Adrenal gland (tissue), 5 donors: ENCODE measurements at regions not wholly inside any gene's neighbourhood (a gene's known extent, or its start where the extent isn't known, plus 50 kb on each side); places are given as distances from the start of the nearest gene placed in this dataset.

Experiments used
- POLR2A ChIP-seq, 2 donors: fragments of 450-650 bp; IDR thresholded peaks; one replicate each; pipeline ENCODE4 v1.6.1; 2017; ENCODE audit warnings: antibody characterized with exemption in 2 of 2, mild to moderate bottlenecking in 2 of 2, moderate library complexity in 1 of 2
- TF ChIP-seq, protein P1 (sequence below), 6 experiments: fragments of 450-650 bp in 4 of 6; fragments of 200-600 bp in 2 of 6; sonication (generic) in 1 of 6; IDR thresholded peaks; 1 replicate in 5 of 6; 2 replicates in 1 of 6; pipeline versions ENCODE4 v1.5.1 to v1.8.0; 2016 to 2021; ENCODE audit warnings: antibody characterized with exemption in 6 of 6, mild to moderate bottlenecking in 2 of 6, moderate library complexity in 1 of 6
- donor health status: DM: no; HTN: no; CAD: no.

GRCh38 chrX:146173742-146174141, 356.1 kb downstream of the SLITRK2 start:
- TF ChIP-seq, protein P1, sequence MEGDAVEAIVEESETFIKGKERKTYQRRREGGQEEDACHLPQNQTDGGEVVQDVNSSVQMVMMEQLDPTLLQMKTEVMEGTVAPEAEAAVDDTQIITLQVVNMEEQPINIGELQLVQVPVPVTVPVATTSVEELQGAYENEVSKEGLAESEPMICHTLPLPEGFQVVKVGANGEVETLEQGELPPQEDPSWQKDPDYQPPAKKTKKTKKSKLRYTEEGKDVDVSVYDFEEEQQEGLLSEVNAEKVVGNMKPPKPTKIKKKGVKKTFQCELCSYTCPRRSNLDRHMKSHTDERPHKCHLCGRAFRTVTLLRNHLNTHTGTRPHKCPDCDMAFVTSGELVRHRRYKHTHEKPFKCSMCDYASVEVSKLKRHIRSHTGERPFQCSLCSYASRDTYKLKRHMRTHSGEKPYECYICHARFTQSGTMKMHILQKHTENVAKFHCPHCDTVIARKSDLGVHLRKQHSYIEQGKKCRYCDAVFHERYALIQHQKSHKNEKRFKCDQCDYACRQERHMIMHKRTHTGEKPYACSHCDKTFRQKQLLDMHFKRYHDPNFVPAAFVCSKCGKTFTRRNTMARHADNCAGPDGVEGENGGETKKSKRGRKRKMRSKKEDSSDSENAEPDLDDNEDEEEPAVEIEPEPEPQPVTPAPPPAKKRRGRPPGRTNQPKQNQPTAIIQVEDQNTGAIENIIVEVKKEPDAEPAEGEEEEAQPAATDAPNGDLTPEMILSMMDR (IDR thresholded peaks at IDR 0.05) = no peak
- no peak for TF ChIP-seq POLR2A (IDR thresholded peaks at IDR 0.05)
